GM12878 (cell line): ENCODE measurements at regions not wholly inside any gene's neighbourhood (a gene's known extent, or its start where the extent isn't known, plus 50 kb on each side); places are given as distances from the start of the nearest gene placed in this dataset.

Experiments used
- ATAC-seq: fragments of 200-7000 bp; cut with Tn5 transposase; 3 replicates; pipeline ENCODE4 v1.9.1; 2020; ENCODE audit warnings: mild to moderate bottlenecking, moderate library complexity
- BruUV-seq: library from RNA; stranded (reverse); fragments of 400-500 nt; replicated peaks from 2 replicates; lab custom pipeline; 2021; lab: Mats Ljungman, UMichigan
- CTCF ChIA-PET: fragments of 300-600 bp; sonication (Branson Sonifier 250); formaldehyde crosslinking; extraction: SDS; loops from one replicate; lab custom pipeline; 2021; ENCODE audit warnings: inconsistent platforms; lab: Yijun Ruan, JAX
- POLR2A ChIA-PET: fragments of 350-600 bp; formaldehyde crosslinking; extraction: SDS; loops from one replicate; lab custom pipeline; 2021; ENCODE audit warnings: inconsistent platforms; lab: Charles Lee
- RAD21 ChIA-PET: fragments of 300-600 bp; sonication (Branson Sonifier 250); formaldehyde crosslinking; loops from one replicate; lab custom pipeline; 2023; ENCODE audit warnings: antibody characterized with exemption; ENCODE audit not compliant: unreplicated experiment; lab: Charles Lee
- SMC1A ChIA-PET: fragments of 300-600 bp; sonication (Branson Sonifier 250); formaldehyde crosslinking; loops from one replicate; lab custom pipeline; 2023; ENCODE audit not compliant: unreplicated experiment, uncharacterized antibody; lab: Charles Lee
- DNase-seq: peaks from one replicate; pipeline ENCODE4 v3.0.0-alpha.2; 2011; ENCODE audit warnings: low read depth, low spot score
- FAIRE-seq: peaks from 3 replicates; lab custom pipeline; 2011; peaks lifted over from hg19 to GRCh38; lab: Jason Lieb, UNC
- H2AFZ ChIP-seq: 2 replicates; pipeline ENCODE4 v1.6.0; 2011; ENCODE audit warnings: low read depth, low read length, control low read depth; ENCODE audit not compliant: control insufficient read depth
- H3K27ac ChIP-seq: 2 replicates; pipeline ENCODE4 v1.5.1; 2011; ENCODE audit warnings: control low read depth; ENCODE audit not compliant: control insufficient read depth, insufficient read depth
- H3K27me3 ChIP-seq, 2 experiments: replicated peaks in 1 of 2; 2 replicates each; pipeline versions ENCODE4 v1.6.0 to v1.6.1; 2011; ENCODE audit warnings: low read length in 1 of 2; ENCODE audit not compliant: control insufficient read depth in 2 of 2, insufficient read depth in 2 of 2
- H3K36me3 ChIP-seq, 2 experiments: 2 replicates each; pipeline ENCODE4 v1.5.1; 2011; ENCODE audit warnings: low read length in 1 of 2; ENCODE audit not compliant: control insufficient read depth in 2 of 2, insufficient read depth in 2 of 2
- H3K4me1 ChIP-seq: 2 replicates; pipeline ENCODE4 v1.6.1; 2011; ENCODE audit warnings: mild to moderate bottlenecking, low read length, moderate library complexity, mixed read lengths; ENCODE audit not compliant: control insufficient read depth, insufficient read depth
- H3K4me2 ChIP-seq: 2 replicates; pipeline ENCODE4 v1.6.0; 2011; ENCODE audit warnings: control low read depth; ENCODE audit not compliant: control insufficient read depth, insufficient read depth
- H3K4me3 ChIP-seq: fragments of 200-600 bp; sonication (generic); 2 replicates; pipeline ENCODE4 v1.5.1; 2016
- H3K79me2 ChIP-seq: 2 replicates; pipeline ENCODE4 v1.6.0; 2011; ENCODE audit warnings: low read length; ENCODE audit not compliant: control insufficient read depth, insufficient read depth
- H3K9ac ChIP-seq: 2 replicates; pipeline ENCODE4 v1.8.0; 2011; ENCODE audit warnings: low read length, control low read depth, mixed read lengths; ENCODE audit not compliant: control insufficient read depth, insufficient read depth
- H3K9me3 ChIP-seq: replicated peaks from 3 replicates; pipeline ENCODE4 v1.5.1; 2011; ENCODE audit warnings: mild to moderate bottlenecking, low read length; ENCODE audit not compliant: control insufficient read depth, insufficient read depth
- H4K20me1 ChIP-seq: 2 replicates; pipeline ENCODE4 v1.6.0; 2011; ENCODE audit not compliant: control insufficient read depth, insufficient read depth
- ASH2L ChIP-seq: fragments of 300-600, 200-600 bp; sonication (generic); IDR thresholded peaks from 2 replicates; pipeline ENCODE4 v1.6.1; 2017; ENCODE audit warnings: low read depth, mild to moderate bottlenecking, borderline replicate concordance
- CHD1 ChIP-seq: IDR thresholded peaks from 2 replicates; pipeline ENCODE4 v1.6.1; 2012; ENCODE audit warnings: low read depth, low read length, improper control_type of control experiment
- PAX8 ChIP-seq: fragments of 450-650 bp; IDR thresholded peaks from 2 replicates; pipeline ENCODE4 v1.6.1; 2017; ENCODE audit warnings: mild to moderate bottlenecking, moderate library complexity
- PML ChIP-seq: IDR thresholded peaks from 2 replicates; pipeline ENCODE4 v1.6.1; 2012; ENCODE audit warnings: low read length, inconsistent platforms
- RUNX3 ChIP-seq: IDR thresholded peaks from 2 replicates; pipeline ENCODE4 v1.6.1; 2012; ENCODE audit warnings: low read length, inconsistent platforms
- STAT3 ChIP-seq: IDR thresholded peaks from 2 replicates; pipeline ENCODE4 v1.6.1; 2011; ENCODE audit warnings: low read depth, low read length, improper control_type of control experiment
- TCF3 ChIP-seq: IDR thresholded peaks from 2 replicates; pipeline ENCODE4 v1.6.1; 2012; ENCODE audit warnings: low read depth, mild to moderate bottlenecking, low read length, borderline replicate concordance; ENCODE audit not compliant: insufficient read depth
- WGBS: methylation state at CpG from one replicate; pipeline ENCODE4 v1.1.6; 2016; ENCODE audit warnings: low lambda C conversion rate; ENCODE audit not compliant: insufficient replicate concordance, insufficient coverage; ENCODE audit errors: missing lambda C conversion rate; 5-methylcytosine and 5-hydroxymethylcytosine counted together
- in situ Hi-C: fragments of 300-500 bp; cut with MboI; formaldehyde crosslinking; loops from 9 replicates; pipeline ENCODE4 v1.14.3; 2018; ENCODE audit warnings: mixed read lengths
- intact Hi-C: fragments of 100-400 bp; cut with micrococcal nuclease; formaldehyde crosslinking; loops from one replicate; pipeline ENCODE4 v1.14.2; 2022; ENCODE audit not compliant: unreplicated experiment
- TF ChIP-seq, protein P1 (sequence below): fragments of 450-650 bp; IDR thresholded peaks from 2 replicates; pipeline ENCODE4 v1.6.1; 2017; ENCODE audit warnings: mild to moderate bottlenecking, moderate library complexity
- TF ChIP-seq, protein P2 (sequence below): IDR thresholded peaks from 2 replicates; pipeline ENCODE4 v1.6.1; 2012; ENCODE audit warnings: low read depth, low read length, improper control_type of control experiment
- TF ChIP-seq, protein P3 (sequence below): IDR thresholded peaks from 2 replicates; pipeline ENCODE4 v1.6.1; 2011; ENCODE audit warnings: mild to moderate bottlenecking, low read depth, low read length, moderate library complexity; ENCODE audit not compliant: insufficient replicate concordance
- TF ChIP-seq, protein P4 (sequence below), 3 experiments: IDR thresholded peaks in 2 of 3; conservative IDR thresholded peaks in 1 of 3; 2 replicates each; pipeline ENCODE4 v1.5.1; 2011; ENCODE audit warnings: low read depth in 3 of 3, low read length in 3 of 3, mild to moderate bottlenecking in 3 of 3, control low read depth in 2 of 3, moderate library complexity in 2 of 3, inconsistent platforms in 1 of 3, mixed read lengths in 1 of 3; ENCODE audit not compliant: control insufficient read depth in 2 of 3, insufficient read depth in 1 of 3; ENCODE audit errors: extremely low read depth in 1 of 3
- TF ChIP-seq, protein P5 (sequence below): IDR thresholded peaks from 2 replicates; pipeline ENCODE4 v1.6.1; 2011; ENCODE audit warnings: low read depth, low read length, improper control_type of control experiment, borderline replicate concordance

- SMC1A ChIA-PET = interaction anchor here (1.3 to 1.8 kb wide), 2 partner anchors 14 to 18 kb away, joined by 3 to 7 read pairs; no protein-coding TSS in a partner anchor
- Histone ChIP-seq H3K27ac (no peak overlapping the region), H2AFZ (no peak overlapping the region), H3K4me3 (no peak overlapping the region), H4K20me1 (no peaks in the 10 kb centered on the region), H3K4me1 (no peaks in the 10 kb centered on the region), H3K9me3 (no peaks in the 10 kb centered on the region), H3K27me3 (no peaks in the 10 kb centered on the region), H3K4me2 (no peak overlapping the region), H3K36me3 (no peaks in the 10 kb centered on the region), H3K9ac (no peak overlapping the region), H3K79me2 (no peaks in the 10 kb centered on the region)
- no peak for FAIRE-seq
- ATAC-seq = no peak
- POLR2A ChIA-PET = interaction anchor here (0.7 kb wide), 1 partner anchor 8 kb away, joined by 3 read pairs; no protein-coding TSS in a partner anchor
- DNase-seq = no peak
- BruUV-seq = no TSS peak
- in situ Hi-C loops = no loop called here
- intact Hi-C loops = no loop called here
- RAD21 ChIA-PET = interaction anchor here (0.6 to 1.2 kb wide), 4 partner anchors 10 to 1100 kb away, joined by 3 to 4 read pairs (median 3); no protein-coding TSS in a partner anchor
- CTCF ChIA-PET = interaction anchor here (0.6 to 4.4 kb wide), 13 partner anchors 9 to 1838 kb away, joined by 3 to 38 read pairs (median 3); no protein-coding TSS in a partner anchor
- WGBS = 35% methylated on average over 3 of the region's 3 CpGs
- TF ChIP-seq, protein P1, sequence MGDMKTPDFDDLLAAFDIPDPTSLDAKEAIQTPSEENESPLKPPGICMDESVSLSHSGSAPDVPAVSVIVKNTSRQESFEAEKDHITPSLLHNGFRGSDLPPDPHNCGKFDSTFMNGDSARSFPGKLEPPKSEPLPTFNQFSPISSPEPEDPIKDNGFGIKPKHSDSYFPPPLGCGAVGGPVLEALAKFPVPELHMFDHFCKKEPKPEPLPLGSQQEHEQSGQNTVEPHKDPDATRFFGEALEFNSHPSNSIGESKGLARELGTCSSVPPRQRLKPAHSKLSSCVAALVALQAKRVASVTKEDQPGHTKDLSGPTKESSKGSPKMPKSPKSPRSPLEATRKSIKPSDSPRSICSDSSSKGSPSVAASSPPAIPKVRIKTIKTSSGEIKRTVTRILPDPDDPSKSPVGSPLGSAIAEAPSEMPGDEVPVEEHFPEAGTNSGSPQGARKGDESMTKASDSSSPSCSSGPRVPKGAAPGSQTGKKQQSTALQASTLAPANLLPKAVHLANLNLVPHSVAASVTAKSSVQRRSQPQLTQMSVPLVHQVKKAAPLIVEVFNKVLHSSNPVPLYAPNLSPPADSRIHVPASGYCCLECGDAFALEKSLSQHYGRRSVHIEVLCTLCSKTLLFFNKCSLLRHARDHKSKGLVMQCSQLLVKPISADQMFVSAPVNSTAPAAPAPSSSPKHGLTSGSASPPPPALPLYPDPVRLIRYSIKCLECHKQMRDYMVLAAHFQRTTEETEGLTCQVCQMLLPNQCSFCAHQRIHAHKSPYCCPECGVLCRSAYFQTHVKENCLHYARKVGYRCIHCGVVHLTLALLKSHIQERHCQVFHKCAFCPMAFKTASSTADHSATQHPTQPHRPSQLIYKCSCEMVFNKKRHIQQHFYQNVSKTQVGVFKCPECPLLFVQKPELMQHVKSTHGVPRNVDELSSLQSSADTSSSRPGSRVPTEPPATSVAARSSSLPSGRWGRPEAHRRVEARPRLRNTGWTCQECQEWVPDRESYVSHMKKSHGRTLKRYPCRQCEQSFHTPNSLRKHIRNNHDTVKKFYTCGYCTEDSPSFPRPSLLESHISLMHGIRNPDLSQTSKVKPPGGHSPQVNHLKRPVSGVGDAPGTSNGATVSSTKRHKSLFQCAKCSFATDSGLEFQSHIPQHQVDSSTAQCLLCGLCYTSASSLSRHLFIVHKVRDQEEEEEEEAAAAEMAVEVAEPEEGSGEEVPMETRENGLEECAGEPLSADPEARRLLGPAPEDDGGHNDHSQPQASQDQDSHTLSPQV = no peak
- TF ChIP-seq, protein P2, sequence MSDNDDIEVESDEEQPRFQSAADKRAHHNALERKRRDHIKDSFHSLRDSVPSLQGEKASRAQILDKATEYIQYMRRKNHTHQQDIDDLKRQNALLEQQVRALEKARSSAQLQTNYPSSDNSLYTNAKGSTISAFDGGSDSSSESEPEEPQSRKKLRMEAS = no peak
- TF ChIP-seq STAT3 (no peak), ASH2L (no peak), PAX8 (no peak), RUNX3 (no peak), PML (no peak), CHD1 (no peak), TCF3 (no peak)
- TF ChIP-seq, protein P3, sequence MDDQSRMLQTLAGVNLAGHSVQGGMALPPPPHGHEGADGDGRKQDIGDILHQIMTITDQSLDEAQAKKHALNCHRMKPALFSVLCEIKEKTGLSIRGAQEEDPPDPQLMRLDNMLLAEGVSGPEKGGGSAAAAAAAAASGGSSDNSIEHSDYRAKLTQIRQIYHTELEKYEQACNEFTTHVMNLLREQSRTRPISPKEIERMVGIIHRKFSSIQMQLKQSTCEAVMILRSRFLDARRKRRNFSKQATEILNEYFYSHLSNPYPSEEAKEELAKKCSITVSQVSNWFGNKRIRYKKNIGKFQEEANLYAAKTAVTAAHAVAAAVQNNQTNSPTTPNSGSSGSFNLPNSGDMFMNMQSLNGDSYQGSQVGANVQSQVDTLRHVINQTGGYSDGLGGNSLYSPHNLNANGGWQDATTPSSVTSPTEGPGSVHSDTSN = no peak
- TF ChIP-seq, protein P4, sequence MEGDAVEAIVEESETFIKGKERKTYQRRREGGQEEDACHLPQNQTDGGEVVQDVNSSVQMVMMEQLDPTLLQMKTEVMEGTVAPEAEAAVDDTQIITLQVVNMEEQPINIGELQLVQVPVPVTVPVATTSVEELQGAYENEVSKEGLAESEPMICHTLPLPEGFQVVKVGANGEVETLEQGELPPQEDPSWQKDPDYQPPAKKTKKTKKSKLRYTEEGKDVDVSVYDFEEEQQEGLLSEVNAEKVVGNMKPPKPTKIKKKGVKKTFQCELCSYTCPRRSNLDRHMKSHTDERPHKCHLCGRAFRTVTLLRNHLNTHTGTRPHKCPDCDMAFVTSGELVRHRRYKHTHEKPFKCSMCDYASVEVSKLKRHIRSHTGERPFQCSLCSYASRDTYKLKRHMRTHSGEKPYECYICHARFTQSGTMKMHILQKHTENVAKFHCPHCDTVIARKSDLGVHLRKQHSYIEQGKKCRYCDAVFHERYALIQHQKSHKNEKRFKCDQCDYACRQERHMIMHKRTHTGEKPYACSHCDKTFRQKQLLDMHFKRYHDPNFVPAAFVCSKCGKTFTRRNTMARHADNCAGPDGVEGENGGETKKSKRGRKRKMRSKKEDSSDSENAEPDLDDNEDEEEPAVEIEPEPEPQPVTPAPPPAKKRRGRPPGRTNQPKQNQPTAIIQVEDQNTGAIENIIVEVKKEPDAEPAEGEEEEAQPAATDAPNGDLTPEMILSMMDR (IDR thresholded peaks at IDR 0.05 in 2 of 3, conservative IDR thresholded peaks at IDR 0.05 in 1 of 3; ENCODE audit: control insufficient read depth in 2 of 3, extremely low read depth in 1 of 3, insufficient read depth in 1 of 3, low read depth in 3 of 3, low read length in 3 of 3) = no peak
- TF ChIP-seq, protein P5, sequence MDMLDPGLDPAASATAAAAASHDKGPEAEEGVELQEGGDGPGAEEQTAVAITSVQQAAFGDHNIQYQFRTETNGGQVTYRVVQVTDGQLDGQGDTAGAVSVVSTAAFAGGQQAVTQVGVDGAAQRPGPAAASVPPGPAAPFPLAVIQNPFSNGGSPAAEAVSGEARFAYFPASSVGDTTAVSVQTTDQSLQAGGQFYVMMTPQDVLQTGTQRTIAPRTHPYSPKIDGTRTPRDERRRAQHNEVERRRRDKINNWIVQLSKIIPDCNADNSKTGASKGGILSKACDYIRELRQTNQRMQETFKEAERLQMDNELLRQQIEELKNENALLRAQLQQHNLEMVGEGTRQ = no peak
Observed at GRCh38 chr5:99105216-99105615, 176.4 kb upstream of the CHD1 start.
